ENCODE measurements at regions not wholly inside any gene's neighbourhood (a gene's known extent, or its start where the extent isn't known, plus 50 kb on each side); places are given as distances from the start of the nearest gene placed in this dataset.

DNA sequence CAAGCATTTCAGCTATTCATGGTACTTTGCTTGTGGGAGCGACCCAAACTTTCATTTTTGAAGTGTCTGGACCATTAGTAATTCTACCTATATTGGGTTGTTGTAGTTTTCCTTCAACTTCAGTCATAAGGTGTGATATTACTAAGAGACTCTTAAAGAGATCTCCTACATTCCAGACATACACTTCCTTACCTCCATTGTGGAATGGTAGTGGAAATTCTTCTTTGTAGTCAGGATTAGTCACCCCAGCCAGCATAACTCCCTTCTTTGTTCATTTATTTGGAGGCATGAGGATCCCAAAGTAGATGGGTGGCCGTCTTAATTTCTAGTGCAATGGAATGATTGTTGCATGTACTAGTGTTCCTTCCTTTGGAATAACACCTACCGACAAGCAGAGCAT lies 991.4 kb downstream of the ARAP2 start:
- no peak for TF ChIP-seq GATA2 (IDR thresholded peaks at IDR 0.05; ENCODE audit: low read depth, low read length)
- TF ChIP-seq GATA3 (IDR thresholded peaks at IDR 0.05; ENCODE audit: low read depth, low read length) = no peak

DNA sequence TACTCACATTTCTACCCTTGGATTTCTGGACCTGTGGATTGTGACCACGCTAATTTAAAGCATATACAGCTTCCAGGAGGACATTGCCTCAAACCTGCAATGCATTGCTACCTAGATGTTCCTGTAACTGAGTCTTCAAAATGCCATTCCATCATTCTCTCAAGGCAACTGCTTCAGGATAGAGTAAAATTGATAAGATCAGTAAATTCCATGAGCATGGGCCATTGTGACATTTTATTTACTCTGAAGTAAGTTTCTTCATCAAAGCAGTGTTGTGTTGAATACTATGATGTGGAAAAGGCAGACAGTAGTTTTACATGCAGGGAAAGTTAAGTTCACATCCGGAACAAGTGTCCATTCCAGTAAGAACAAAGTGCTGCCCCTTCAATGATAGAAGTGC lies 991.0 kb downstream of the ARAP2 start:
- TF ChIP-seq GATA3 (IDR thresholded peaks at IDR 0.05; ENCODE audit: low read depth, low read length) (no peak), GATA2 (IDR thresholded peaks at IDR 0.05; ENCODE audit: low read depth, low read length) (no peak)

DNA sequence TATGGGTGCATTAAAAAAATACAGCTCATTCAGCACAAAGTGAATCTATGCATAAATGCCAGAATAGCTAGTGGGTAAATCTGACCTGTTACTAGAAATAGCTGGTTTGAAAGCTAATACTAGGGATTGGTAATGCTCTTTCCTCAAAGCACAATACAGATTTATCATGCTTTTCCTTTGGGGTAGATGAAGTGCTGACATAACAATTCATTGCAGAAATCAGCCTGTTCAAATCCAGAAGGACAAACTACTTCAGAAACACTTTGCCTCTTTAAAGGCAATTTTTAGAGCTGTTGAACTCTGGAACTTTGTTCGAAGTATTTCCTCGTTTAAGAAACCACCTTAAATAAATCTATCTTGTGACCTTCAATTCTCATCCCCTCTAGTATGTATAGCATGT lies 957.9 kb downstream of the ARAP2 start:
- TF ChIP-seq GATA3 (IDR thresholded peaks at IDR 0.05; ENCODE audit: low read depth, low read length) (no peak), GATA2 (IDR thresholded peaks at IDR 0.05; ENCODE audit: low read depth, low read length) (no peak)

DNA sequence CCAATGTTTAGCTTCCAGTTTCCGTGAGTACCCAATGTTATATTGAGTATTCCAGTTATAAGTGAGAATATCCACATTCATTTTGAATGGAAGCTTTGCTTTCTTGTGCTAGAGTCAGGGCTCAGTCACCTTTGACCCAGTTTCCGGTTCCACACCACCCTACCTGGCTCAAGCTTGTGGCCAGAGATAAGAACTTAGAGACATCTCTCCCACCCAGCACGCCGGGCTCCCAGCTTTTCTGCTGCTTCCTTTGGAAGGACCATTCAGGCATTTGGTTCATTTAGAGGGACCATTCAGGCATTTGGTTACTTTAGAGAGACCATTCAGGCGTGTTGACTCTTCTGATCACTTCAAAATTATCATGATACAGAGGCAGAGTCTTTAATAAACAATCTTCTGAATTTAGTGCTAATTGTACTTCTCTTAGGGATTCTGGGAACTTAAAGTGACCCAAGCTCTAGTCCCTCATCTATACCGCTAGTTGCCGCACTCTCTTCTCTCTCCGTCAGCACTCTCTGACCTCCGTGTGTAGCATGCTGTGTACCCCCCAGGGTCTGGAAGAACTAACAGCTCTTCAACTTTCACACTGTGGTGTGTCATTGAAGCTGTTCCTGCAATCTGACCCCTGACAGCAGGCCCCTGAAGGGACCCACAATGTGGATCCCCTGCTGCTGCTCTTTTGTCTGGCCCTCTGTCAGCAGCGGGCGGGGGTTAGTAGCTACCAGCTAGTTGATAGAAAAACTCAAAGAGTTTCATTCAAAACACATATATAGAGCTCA lies 943.1 kb downstream of the ARAP2 start:
- TF ChIP-seq GATA3 (IDR thresholded peaks at IDR 0.05; ENCODE audit: low read depth, low read length) = no peak
- no peak for TF ChIP-seq GATA2 (IDR thresholded peaks at IDR 0.05; ENCODE audit: low read depth, low read length)

DNA sequence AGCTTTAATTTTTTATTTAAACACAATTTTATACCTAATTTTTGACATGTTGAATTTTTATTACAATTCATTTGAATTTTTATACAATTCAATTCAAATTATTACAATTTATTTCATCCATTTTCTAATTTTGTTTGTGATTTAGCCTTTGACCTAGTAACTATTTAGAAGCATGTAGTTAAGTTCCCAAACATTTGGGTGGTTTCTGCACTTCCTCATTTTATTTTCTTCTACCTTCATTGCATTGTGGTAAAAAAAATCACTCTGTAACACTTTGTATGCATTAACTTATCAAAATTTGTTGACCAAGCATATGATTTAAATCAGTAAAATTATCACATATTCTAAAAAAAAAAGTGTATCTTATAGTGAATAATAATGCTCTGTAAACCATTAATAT lies 928.9 kb downstream of the ARAP2 start:
- TF ChIP-seq GATA3 (IDR thresholded peaks at IDR 0.05; ENCODE audit: low read depth, low read length) (no peak), GATA2 (IDR thresholded peaks at IDR 0.05; ENCODE audit: low read depth, low read length) (no peak)

DNA sequence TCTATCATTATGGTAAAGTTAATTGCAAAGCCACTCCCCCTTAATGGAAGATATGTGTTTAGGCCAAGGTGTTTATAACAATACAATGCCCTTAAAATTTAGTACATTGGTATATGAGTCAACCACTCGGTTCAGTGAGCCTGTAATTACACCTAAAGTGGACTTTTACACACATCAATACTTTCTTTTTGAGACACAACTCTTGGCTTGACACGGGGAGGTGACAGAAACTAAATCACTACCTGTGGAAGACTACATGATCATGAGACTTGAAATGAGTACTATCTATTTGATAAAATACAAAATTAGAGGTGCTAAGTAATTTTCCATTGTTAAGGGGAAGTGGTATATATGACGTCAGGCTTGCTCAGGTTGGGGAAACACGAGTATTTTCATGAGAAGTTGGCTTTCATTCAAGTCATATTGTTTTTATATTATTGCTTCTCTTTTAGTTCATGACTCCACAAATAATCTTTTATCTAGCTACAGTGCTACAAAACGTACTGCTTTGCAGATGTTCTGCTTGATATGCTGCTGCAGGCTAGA lies 918.3 kb downstream of the ARAP2 start:
- no peak for TF ChIP-seq GATA3 (IDR thresholded peaks at IDR 0.05; ENCODE audit: low read depth, low read length)
- no peak for TF ChIP-seq GATA2 (IDR thresholded peaks at IDR 0.05; ENCODE audit: low read depth, low read length)

DNA sequence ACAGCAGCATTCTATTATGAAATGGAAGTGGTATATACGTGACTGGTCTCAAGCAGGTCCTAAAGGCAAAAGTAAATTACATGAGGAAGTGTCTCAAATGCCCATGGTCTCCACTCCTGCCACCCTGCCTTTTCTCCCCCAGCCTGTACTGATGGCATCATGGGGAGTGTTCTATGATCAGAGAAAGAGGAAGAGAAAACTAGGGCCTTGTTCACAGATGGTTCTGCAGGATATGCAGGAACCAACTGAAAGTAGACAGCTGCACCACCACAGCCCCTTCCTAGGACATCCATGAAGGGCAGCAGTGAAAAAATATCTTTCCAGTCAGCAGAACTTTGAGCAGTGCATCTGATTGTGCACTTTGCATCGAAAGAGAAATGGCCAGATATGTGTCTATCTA lies 901.5 kb downstream of the ARAP2 start:
- TF ChIP-seq GATA2 (IDR thresholded peaks at IDR 0.05; ENCODE audit: low read depth, low read length) = no peak
- no peak for TF ChIP-seq GATA3 (IDR thresholded peaks at IDR 0.05; ENCODE audit: low read depth, low read length)

DNA sequence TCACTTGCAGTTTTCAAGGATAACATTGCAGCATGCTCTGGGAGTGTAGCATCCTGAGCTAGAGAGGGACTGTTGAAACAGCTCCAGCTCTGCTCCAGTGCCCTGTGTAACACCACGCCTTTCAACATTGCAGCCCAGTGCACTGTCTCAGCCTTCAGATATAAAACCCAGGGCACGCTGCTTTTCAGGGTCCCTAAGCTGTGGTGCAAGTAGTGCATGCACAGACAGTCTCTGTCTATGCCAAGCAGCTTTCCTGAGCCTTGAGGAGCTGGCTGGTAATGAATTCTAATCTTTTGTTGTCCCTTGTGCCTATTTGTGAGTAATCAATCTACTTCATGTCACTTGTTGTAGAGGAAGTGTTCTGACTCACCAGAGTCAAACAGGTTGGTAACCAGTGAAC lies 897.0 kb downstream of the ARAP2 start:
- TF ChIP-seq GATA2 (IDR thresholded peaks at IDR 0.05; ENCODE audit: low read depth, low read length) (no peak), GATA3 (IDR thresholded peaks at IDR 0.05; ENCODE audit: low read depth, low read length) (no peak)

DNA sequence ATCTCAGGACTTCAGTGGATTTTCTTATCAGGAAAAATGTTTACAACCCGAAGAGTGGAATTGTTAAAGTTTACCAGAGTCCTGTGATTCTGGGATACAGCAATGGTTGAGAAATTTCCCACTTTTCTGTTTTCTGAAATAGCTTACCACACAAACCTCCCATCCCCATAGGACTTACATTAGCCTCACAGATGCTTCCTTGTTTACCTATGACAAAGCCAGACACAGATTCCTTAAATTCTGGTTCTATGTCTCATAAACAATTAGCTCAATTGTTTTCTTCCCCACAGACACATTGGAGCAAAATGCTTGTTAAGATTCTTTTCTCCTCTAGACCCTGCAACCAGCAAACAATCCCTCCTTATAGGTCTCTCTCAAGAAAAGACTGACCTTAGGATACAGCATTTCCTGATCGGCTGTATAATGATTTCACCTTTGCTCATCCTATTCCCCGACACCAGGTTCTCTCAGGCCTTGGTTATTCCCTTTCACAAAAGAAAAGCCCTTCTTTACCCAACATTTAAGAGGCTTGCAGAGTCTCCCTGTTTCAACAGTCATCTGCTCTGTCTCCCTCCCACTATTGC lies 886.2 kb downstream of the ARAP2 start:
- TF ChIP-seq GATA3 (IDR thresholded peaks at IDR 0.05; ENCODE audit: low read depth, low read length) (no peak), GATA2 (IDR thresholded peaks at IDR 0.05; ENCODE audit: low read depth, low read length) (no peak)

DNA sequence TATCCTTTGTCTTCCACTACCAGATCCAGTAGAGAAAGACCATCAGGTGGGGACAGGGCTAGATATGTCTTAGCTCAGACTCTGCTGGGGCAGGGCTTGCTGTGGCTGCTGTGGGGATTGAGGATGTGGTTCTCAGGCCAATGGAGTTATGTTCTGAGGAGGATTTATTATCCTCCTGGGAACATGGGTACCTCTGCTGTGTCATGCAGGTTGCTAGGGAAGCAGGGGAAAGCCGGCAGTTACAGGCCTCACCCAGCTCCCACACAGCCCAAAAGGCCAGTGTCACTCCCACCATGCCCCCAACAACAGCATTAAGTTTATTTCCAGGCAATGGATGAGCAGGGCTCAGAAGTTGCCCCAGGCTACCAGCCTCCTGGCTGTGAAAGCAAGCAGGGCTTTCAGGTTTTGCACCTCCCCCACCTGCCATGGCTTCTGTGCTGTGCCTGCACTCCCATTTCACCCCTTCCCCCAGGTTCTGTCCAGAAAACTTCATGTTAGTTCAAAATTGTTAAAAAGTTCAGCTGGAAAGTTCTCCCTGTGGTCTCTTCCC lies 879.9 kb downstream of the ARAP2 start:
- TF ChIP-seq GATA3 (IDR thresholded peaks at IDR 0.05; ENCODE audit: low read depth, low read length) (no peak), GATA2 (IDR thresholded peaks at IDR 0.05; ENCODE audit: low read depth, low read length) (no peak)

DNA sequence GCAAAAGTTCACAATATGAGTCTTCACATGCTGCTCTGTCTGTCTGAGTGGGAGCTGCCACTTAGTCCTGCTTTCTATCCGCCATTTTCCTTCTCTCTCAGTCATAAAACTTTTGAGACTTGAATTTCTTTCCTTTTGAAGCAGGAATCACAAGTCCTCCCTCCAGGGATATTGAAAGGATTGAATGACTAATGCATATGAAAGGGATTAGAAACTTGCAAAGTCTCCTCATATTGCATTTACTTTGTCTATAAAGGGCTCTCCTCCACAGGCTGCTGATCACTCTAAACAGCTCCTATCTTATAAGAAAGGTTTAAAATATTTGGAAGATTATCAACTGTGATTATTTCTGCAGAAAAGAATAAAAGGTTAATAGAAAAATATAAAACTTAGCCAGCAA lies 879.1 kb downstream of the ARAP2 start:
- TF ChIP-seq GATA3 (IDR thresholded peaks at IDR 0.05; ENCODE audit: low read depth, low read length) (no peak), GATA2 (IDR thresholded peaks at IDR 0.05; ENCODE audit: low read depth, low read length) (no peak)

DNA sequence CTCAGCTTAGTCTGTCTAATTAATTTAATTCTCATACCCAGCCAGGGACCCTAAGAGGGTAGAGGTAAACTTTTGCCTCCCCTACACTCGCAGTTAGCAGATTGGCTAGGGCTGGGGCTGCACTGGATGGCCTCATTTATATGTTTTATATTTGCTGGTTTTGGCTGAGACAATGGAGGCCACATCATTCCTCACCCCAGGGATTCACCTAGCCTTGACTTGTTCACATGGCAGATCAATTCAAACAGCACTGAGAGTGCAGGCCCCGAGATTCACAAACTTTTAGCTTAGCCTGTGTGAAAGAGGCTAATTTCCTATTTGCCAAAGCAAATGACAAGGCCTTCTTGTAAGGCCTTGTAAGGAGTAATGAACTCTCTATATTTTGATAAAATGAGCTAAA lies 844.4 kb downstream of the ARAP2 start:
- TF ChIP-seq GATA3 (IDR thresholded peaks at IDR 0.05; ENCODE audit: low read depth, low read length) (no peak), GATA2 (IDR thresholded peaks at IDR 0.05; ENCODE audit: low read depth, low read length) (no peak)

DNA sequence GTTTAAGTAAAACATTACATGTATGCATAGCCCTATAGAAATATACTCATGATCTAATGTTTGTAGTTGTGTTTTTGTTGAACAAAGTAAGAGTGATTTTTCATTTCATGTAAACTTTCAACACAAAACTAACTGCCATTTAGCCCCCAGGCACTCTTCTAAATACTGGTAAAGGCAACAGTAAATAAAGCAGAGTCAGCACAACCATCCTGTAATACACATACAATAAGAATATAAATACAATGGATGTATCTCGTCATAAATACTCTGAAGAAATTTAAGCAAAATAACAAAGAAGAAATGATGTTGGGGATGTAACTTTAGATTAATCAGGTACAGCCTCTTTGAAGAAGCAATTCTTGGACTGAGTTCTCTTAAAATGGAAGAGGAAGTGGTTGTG lies 821.2 kb downstream of the ARAP2 start:
- TF ChIP-seq GATA2 (IDR thresholded peaks at IDR 0.05; ENCODE audit: low read depth, low read length) (no peak), GATA3 (IDR thresholded peaks at IDR 0.05; ENCODE audit: low read depth, low read length) (no peak)

DNA sequence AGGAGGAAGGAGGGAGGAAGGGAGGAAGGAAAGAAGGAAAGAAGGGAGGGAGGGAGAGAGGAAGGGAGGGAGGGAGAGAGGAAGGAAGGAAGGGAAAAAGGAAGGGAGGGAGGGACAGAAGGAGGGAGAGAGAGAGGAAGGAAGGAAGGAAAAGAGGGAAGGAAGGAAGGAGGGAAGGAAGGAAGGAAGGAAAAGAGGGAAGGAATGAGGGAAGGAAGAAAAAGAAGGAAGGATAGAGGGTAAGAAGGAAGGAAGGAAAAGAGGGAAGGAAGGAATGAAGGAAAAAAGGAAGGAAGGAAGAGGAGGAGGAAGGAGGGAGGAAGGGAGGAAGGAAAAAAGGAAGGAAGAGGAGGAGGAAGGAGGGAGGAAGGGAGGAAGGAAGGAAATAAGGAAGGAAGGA lies 796.8 kb downstream of the ARAP2 start:
- TF ChIP-seq GATA3 (IDR thresholded peaks at IDR 0.05; ENCODE audit: low read depth, low read length) = no peak
- TF ChIP-seq GATA2 (IDR thresholded peaks at IDR 0.05; ENCODE audit: low read depth, low read length) = no peak

DNA sequence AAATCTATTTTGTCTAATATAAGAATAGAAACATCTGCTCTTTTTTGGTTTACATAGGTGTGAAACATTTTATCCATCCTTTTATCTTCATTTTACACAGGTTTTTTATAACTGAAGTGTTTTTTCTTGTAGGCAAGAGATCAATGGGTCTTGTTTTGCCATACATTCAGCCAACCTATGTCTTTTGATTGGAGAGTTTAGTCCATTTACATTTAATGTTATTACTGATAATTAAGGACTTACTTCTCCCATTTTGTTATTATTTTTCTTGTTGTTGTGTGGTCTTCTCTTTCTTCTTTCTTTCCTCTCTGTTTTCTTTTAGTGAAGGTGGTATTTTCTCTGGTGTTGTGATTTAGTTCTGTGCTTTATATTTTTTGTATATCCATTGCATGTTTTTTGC lies 785.3 kb downstream of the ARAP2 start:
- no peak for TF ChIP-seq GATA3 (IDR thresholded peaks at IDR 0.05; ENCODE audit: low read depth, low read length)
- no peak for TF ChIP-seq GATA2 (IDR thresholded peaks at IDR 0.05; ENCODE audit: low read depth, low read length)

All from SH-SY5Y (cell line).